ENCODE measurements at regions not wholly inside any gene's neighbourhood (a gene's known extent, or its start where the extent isn't known, plus 50 kb on each side); places are given as distances from the start of the nearest gene placed in this dataset.

DNA sequence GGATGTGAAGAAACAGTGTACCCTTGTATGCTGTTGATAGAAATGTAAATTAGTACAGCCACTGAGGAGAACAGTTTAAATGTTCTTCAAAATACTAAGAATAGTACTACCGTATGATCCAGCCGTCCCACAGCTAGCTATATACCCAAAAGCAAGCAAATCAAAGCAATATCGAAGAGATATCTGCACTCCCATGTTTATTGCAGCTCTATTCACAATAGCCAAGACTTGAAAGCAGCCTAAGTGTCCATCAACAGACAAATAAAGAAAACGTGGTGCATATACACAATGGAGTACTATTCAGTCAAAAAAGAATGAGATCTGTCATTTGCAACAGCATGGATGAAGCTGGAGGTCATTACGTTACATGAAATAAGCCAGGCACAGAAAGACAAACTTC, 88.5 kb upstream of the SLC38A4 start:
- DNase-seq, result no peak

DNA sequence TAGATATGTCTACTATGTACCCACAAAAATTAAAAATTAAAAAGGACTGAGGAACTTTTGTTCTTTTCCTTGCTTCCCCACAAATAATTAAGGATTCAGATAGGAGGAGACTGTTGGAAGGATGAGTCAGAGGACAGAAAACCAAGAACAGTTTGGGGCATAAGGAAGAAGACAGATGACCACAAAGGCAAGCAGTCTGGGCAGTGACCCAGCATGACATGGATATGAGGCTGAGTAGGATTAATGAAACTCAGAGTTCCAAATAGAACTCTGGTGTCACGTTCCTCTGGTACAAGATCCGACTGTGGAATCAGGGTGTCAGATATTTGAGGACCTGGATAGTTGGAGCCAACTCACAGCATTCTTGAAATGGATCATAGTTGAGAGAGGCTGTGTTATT, 89.3 kb upstream of the SLC38A4 start:
- DNase-seq, result peak; percentile 90

DNA sequence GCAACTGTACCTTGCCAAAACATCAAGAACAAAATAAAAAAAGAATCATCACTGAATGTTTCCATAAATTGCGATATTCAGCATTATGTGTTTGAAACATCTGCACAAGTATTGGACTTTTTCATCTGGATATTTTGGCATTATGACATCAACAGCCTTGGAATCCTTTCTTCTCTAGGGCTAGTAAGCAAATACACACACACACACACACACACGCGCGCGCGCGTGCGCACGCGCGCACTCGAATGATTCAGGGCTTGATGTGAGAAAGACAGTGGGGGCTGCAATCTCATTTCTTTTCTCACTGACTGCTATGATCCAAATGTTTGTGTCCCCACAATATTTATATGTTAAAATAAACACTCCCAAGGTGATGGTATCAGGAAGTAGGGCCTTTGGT, 90.0 kb upstream of the SLC38A4 start:
- peak; percentile 67 for DNase-seq

DNA sequence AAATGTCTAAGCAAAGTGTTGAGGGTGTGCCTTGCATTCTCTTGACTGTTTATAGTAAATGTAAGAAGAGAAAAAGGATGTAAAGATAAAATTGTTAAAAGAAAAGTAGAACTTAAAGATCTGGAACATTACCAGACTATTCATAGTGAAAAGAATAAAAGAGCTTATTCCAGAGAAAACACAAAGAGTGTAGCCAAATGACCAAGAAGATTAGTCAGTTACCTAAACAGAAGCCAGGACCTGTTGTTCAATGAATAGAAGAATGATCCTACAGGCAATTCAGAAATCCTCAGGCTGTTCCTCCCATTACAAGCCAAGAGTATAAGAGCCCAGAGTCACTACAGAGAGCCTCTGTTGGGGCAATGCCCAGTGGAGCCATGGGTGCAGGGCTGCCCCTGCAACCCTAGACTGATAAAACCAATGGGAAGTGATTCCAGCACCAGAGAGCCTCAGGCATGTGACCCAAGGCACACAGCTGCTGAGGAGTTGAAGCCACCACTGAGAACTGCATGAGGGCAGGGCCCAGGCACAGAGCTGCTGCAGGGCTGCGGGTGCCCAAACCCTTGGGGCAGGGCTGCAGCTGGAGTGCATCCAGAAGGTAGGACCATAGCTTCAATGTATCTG, 91.1 kb upstream of the SLC38A4 start:
- no peak for DNase-seq

DNA sequence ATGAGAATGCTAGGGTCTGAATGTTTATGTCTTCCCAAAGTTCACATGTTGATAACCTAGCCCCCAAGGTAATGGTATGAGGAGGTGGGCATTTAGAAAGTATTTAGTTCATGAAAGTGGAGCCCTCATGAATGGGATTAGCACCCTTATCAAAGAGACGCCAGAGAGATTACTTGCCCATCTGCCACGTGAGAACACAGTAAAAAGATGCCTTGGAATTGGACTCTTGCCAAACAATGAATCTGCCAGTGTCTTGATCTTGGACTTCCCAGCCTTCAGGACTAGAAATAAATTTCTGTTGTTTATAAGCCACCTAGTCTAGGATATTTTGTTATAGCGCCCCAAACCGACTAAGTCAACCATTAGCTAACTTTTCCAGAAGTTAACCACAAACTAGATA, 92.0 kb upstream of the SLC38A4 start:
- DNase-seq, result no peak

DNA sequence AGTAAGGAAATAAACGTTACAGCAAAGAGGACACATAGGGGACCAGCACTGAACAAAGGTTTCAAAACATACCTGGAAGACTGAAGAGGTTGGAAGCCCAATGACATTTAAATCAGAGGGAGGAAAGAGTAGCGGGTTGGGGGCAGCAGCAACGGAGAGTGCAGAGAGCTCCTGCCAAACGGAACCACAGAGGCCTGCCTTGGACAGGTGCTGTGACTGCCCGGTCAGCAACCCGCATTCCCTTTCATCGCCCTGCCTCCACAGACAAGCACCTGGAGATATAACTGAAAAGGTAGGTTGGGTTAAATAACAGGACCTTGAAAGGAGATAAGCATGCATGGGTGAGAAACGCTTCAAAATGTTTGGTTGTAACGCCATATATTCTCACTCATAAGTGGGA, 92.8 kb upstream of the SLC38A4 start:
- no peak for DNase-seq

DNA sequence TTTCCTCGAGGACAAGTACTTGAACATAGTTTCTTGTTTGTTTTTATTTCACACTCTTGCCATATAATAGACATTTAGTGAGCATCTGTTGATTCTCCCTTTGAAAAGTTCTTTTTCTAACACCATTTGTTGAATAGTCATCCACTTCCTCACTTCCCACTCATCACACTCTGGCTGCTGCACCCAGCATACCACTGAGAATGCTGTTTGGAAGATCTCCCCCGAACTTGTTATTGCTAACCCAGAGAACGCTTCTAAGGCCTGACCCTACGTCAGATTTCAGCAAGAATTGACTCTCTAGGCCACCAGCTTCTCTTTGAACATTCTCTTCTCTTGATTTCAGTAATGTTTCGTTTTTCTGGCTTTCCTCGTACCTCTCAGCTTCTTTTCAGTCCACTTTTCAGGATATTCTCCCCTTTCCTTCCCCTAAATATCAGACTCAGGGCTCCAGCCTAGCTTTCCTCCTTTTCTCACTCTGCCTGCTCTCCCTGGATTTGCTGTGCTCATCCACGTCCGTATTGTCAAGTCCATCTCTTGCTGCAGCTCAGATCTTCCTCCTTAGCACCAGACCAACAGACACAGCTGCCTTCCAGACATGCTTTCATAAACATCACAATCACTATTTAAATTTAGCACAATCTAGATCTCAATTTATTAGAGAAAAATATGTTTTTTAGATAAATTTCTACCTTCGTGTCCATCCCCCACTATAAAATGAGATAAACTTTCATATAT, 94.0 kb upstream of the SLC38A4 start:
- DNase-seq, result no peak

DNA sequence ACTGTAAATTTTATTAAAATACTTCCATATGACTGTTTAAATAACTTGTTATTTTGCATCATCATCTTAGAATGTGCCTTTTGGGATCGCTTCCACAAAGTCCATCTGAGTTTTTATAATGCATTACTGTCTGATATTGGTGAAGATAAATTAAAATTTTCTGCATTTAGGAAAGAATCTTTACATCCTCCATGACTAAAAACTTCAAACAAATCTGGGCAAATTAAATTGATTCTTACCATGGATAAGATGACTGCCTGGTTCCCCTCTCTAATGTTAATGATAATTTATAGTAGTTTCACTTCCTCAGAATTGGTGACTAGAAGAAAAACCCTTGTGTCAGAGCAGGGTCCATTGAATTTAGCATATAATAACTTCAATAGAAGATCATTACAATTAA, 94.7 kb upstream of the SLC38A4 start:
- DNase-seq, result no peak

DNA sequence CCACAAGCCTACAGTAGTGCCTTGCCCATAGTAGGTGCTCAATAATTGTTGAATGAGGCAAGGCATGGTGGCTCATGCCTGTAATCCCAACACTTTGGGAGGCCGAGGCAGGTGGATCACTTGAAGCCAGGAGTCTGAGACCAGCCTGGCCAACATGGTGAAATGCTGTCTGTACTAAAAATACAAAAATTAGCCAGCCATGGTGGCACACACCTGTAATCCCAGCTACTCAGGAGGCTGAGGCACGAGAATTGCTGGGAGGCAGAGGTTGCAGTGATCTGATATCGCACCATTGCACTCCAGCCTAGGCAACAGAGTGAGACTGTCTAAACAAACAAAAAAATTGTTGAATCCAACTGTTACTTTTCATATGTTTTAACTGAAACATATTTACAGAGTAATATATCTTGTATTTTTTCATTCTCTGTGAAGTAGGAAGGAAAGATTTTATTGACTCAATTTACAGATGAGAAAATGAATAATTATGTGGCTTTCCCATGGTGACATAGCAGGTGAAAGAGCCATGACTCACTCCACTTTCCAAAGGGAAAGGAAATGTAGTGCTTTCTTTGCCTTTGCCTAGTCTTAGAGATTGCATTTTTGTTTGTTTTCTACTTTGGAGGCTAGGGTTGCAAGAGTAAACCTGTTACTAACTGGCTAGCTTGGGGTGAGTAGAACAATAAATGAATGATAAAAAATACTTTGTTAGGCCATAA, 95.4 kb upstream of the SLC38A4 start:
- peak; percentile 70 for DNase-seq

DNA sequence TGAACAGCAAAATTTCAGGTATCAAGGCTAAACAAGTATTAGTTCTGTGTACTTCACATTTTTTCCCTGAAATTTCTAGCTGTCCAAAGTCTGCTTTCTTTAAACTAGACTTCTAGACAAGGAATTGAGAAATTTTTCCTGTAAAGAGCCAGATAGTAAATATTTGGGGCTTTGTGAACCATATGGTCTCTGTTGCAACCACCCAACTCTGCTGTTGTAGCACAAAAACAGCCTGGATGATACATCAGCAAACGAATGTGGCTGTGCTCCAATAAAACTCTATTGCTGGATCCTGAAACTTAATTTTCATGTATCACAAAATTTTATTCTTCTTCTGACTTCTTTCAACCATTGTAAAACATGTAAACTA, 96.0 kb upstream of the SLC38A4 start:
- DNase-seq, result peak; percentile 74

DNA sequence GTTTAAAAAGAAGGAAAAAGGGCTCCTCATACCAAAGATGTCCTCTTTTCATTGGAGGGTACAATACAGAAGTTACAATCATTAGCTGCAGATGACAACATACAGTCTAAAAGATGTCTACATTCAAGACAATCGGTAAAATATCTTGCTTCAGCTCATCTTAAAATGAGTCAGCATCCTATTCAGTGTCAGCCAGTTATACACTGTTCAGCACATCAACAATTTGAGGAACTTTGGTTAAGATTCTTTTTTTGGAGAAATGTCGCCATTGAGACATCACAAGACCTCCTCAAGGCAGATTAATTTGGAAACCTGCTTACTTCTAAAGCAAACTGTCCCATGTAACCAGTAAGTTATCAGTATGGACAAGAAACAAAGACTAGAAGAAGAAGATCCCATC, 100.7 kb upstream of the SLC38A4 start:
- no peak for DNase-seq

DNA sequence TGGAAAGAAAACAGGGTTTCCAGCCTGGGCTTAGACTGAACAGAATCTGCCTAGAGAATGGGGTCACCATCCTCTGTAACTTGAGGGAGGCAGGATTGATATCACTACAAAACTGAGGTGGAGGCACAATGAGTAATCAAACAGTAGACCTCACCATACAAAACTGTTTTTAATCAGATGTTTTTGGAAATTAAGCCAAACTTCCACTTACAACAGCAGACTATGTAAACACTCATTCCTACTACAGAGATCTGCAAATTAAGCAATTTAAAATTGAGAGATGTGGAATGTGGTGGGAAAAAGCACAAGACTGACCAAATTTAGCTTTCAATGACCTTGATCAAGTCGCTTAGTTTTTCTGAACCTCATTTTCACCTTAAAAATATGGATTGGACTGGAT, 104.3 kb upstream of the SLC38A4 start:
- DNase-seq, result no peak

DNA sequence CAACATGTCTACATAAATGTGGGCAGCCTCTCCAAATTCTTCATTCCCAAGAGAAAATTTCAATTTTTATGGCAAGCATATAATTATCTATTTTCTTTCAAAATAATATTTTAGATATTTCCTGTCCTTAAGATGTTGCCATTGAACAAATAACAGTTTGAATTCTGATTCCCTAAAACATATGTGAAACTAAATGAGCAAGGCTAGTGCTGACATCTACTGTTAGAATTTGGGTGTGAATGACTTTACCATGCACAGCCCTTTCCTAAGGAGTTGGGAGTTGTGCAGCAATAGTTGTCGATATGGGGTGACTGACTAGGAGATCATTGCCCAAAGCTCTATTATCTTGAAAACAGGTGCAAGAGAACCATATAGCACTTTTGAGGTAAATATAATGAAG, 108.2 kb upstream of the SLC38A4 start:
- peak; percentile 75 for DNase-seq

DNA sequence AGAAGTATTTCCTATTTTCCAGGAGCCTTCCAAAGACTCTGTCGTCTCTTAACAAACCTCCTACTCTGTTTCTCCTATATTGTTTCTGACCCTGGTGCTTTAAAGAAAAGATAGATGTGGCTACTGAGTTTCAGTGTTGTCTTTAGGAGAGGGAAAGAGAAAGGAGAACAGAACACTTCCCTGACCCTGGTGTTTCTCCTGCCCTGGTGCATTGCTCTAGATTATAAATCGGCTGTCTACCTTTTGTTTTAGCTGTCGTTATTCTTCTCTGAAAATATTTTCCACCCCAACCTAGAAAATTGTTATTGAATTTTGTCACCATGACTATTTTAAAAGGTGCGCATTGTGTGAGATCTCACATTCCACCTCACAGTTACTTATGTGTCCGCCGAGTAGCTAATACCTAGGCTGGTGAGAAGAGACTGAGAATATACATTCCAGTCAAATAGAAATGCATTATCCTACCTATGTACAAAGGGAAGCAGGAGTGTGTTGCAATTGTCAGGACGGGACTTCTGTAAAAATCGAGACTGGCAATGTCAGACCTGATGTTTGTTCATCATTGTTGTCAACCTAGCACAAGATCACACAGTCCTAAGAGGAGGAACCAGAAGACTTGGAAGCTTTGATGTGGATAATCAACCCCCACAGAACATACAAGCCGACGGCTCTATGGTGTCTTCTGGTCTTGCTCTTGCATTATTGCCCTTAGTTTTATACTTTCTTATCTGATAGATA, 108.7 kb upstream of the SLC38A4 start:
- no peak for DNase-seq

DNA sequence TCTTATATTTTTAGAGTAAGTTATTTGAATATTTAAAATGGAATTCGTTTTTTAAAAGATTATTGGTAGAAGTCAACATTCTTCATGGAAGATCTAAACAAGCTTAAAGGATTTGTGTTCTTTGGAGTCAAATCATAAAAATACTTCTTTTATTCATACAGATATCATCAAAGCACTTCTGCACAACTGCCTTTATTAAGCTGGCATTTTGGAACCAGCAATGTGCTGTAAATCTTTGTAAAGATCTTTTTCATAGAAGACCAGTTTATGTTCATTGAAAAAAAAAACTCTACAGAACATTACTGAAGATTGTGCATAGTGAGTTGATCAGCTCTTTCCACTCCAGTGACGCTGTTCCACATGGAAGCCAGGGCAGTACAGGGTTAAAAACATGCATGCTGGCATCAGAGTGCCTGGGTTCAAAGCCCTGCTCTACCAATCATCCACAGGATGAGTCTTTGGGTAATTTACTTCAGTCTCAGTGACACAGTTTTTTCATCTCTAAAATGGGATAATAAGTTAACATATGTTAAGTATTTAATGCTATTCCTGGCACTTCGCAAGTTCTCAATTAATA, 109.6 kb upstream of the SLC38A4 start:
- DNase-seq, result no peak

DNA sequence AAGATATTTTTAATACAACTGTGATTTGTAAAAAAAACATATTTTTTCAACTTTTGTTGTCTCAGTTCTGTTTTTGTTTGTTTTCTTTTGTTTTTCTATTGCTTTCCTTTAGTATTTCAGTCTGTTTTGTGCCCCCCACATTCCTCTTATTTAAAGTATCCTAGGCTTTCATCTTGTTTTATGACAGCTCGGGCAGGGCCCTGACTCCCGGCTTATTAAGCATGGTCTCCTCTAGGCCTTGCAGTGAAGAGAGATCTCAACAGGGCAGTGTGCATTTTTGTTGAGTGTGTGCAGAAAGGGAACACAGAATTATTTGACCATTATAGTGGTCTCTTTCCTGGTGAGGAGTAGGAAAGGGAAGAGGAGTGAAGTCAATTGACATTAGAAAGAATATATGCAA, 110.2 kb upstream of the SLC38A4 start:
- no peak for DNase-seq

DNA sequence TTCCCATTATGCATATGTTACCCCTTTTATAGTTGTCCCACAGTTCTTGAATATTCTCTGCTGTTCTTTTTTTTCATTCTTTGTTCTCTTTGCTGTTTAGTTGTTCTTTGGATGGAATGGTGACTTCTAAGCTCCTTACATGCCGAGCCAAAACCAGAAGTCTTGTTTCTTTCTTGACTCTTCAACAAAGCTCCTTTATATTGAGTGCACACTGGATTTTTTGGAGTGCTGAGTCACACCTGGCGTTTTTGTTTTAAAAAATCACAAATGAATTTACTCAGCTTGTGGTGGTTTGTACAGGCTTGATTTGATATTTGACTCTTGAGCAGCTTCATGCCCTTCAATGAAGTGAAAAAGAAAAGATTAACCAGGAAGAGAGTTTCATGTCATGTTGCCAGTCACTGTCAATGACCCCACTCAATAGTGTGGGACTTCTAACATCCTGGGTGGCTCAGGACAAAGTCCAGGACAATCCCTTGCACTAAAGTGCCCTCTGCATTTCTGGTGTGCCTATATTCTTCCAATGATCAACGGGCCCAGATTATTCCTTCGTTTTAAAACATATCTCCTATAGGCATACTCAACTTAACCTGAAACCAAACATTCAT, 112.4 kb upstream of the SLC38A4 start:
- DNase-seq, result no peak

DNA sequence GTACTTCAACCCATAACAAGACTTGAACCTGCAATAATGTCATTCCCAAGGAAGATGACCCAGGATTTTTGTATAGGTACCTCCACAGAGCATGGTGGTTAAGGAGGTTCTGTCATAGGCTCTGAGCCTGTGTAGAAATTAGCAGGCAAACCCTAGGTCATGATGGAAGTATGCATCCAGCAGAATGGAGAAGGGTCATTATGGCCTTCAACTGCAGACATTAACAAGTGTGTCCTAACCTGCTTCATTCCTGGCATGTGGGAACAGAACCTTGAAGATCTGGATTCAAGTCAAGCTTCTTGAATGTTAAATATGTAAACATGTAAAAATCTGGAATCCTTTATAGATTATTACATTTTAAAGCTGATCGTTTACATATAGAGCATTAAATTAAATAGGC, 116.2 kb upstream of the SLC38A4 start:
- DNase-seq, result no peak

DNA sequence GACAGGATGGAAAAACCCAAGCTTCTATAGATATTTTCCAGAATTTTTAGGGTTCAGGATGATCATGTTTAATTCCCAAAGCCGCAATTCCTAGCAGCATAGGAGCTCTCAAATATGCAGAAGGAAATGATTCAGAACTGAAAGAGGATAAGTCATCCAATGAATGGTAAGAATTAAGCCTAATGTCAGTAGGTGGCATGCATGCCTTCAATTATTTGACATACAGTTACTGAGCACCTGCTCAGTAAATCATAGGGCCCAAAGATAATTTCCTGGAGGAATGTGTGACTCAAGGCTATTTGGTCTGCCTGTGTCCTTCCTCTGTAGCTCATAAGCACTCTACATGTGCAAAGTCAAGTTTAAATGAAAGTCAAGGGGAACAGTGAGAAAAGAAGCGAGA, 116.8 kb upstream of the SLC38A4 start:
- DNase-seq, result peak; percentile 89

DNA sequence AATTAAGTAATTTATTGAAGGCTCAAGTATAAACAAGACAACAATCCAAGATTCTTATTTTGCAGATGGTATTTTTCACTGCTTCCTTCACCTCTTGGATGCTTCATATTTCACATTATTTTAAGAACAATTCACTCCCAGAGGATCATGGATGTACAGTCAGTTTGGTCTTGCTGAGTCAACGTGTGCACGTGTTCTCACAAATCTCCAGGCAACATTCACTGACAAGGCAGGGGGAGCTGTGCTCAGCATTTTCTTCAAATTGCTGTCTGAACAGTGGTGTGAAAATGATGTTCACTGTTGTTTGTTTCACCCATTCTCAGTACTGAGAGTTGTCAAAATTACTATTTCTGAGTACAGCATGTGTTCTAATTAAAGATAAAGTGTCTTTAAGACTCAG, 118.3 kb upstream of the SLC38A4 start:
- DNase-seq, result peak; percentile 88

DNA sequence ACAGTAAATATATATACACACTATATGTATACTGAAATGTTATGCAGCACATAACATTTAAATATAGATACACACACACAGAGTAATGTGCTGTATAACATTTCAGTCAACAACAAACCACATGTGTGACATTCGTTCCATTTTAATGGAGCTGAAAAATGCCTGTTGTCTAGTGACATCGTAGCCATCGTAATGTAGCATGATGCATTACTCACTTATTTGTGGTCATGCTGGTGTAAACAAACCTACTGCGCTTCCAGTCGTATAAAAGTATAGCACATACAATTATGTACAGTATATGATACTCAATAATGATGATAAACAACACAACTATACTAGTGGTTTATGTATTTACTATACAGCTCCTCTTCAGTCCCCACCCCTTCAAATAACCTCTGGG, 119.0 kb upstream of the SLC38A4 start:
- peak; percentile 62 for DNase-seq

DNA sequence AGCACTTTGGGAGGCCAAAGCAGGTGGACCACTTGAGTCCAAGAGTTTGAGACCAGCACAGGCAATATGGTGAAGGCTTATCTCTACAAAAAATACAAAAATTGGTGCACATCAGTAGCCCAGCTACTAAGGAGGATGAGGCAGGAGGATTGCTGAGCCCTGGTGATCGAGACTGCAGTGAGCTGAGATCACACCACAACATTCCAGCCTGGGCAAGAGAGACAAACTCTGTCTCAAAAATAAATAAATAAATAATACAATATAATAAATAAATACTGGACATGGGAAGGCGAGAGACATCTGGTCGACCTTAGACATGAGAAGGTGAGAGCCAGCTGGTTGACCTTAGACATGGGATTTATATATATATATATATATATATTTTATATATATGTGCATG, 119.8 kb upstream of the SLC38A4 start:
- DNase-seq, result no peak

DNA sequence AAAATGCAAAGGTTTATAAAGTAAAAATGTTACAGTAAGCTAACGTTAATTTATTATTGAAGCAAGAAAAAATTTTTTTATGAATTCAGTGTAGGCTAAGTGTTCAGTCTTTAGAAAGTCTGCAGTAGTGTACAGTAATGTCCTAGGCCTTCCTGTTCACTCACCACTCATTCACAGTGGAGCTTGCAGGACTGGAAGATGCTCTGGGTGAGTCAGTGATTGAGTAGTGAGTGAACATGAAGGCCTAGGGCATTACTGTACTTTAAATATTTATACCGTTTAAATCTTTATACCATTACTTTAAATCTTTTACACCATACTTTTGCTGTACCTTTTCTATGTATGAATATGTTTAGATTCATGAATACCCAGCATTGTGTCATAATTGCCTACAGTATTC, 120.3 kb upstream of the SLC38A4 start:
- DNase-seq, result peak; percentile 81
